Aorta (tissue), 5 donors: ENCODE measurements at regions not wholly inside any gene's neighbourhood (a gene's known extent, or its start where the extent isn't known, plus 50 kb on each side); places are given as distances from the start of the nearest gene placed in this dataset.
A peak's percentile ranks its signal among the peaks of the same experiment; 100 is the strongest.
"Not testable (repeated sequence)": the region's sequence is repeated elsewhere in the genome, so short reads cannot be mapped to it uniquely, and the experiment has no call there.

Experiments
- ATAC-seq: fragments of 200-7000 bp; cut with Tn5 transposase; one replicate; pipeline ENCODE4 v1.9.1; 2022; ENCODE audit warnings: moderate library complexity; ENCODE audit not compliant: low FRiP score
- DNase-seq, 2 donors: peaks; one replicate each; pipeline ENCODE4 v3.0.0-alpha.2; 2020
- H3K27ac ChIP-seq, 2 donors: one replicate each; pipeline ENCODE4 v1.5.1; 2013; ENCODE audit warnings: low read length in 2 of 2, mild to moderate bottlenecking in 2 of 2, moderate library complexity in 2 of 2, control low read depth in 1 of 2, inconsistent platforms in 1 of 2, low read depth in 1 of 2
- H3K27me3 ChIP-seq, 2 donors: one replicate each; pipeline ENCODE4 v1.6.1; 2013; ENCODE audit warnings: control low read depth in 1 of 2, low read length in 1 of 2, mild to moderate bottlenecking in 1 of 2, moderate library complexity in 1 of 2; ENCODE audit not compliant: insufficient read depth in 2 of 2, control insufficient read depth in 1 of 2
- H3K36me3 ChIP-seq, 2 donors: one replicate each; pipeline ENCODE4 v1.6.1; 2013; ENCODE audit warnings: control low read depth in 1 of 2, low read length in 1 of 2, mild to moderate bottlenecking in 1 of 2; ENCODE audit not compliant: insufficient read depth in 2 of 2, control insufficient read depth in 1 of 2
- H3K4me1 ChIP-seq, 2 donors: one replicate each; pipeline ENCODE4 v1.6.1; 2013; ENCODE audit warnings: low read length in 2 of 2, control low read depth in 1 of 2, mild to moderate bottlenecking in 1 of 2, moderate library complexity in 1 of 2; ENCODE audit not compliant: insufficient read depth in 2 of 2, control insufficient read depth in 1 of 2
- H3K4me3 ChIP-seq, 2 donors: one replicate each; pipeline ENCODE4 v1.5.1; 2013; ENCODE audit warnings: low read length in 2 of 2, control low read depth in 1 of 2, mild to moderate bottlenecking in 1 of 2
- H3K9me3 ChIP-seq: one replicate; pipeline ENCODE4 v1.6.1; 2013; ENCODE audit warnings: mild to moderate bottlenecking, low read length; ENCODE audit not compliant: control insufficient read depth
- WGBS, 2 donors: extraction: QIAGEN DNeasy Blood & Tissue Kit; methylation state at CpG; one replicate each; pipeline ENCODE4 v1.1.7; 2013; 5-methylcytosine and 5-hydroxymethylcytosine counted together
- intact Hi-C, 2 donors: fragments of 100-400 bp; cut with DNase I; formaldehyde crosslinking; loops; one replicate each; pipeline versions ENCODE4 v1.14.2 to v1.15.0; 2022
- donor health status: healthy with polysubstance abuse.
- donor health status: Bipolar disorder and iron deficiency.
- donor health status: DM: no; HTN: no; CAD: no.
- donor health status: DM: no; HTN: no; CAD: no.
- donor health status: DM: yes; HTN: yes; CAD: no.

GRCh38 chr22:41023299-41023623, 69.1 kb upstream of the EP300 start:
- no peak for ATAC-seq
- Histone ChIP-seq H3K4me3 (no peak overlapping the region), H3K9me3 (no peaks in the 10 kb centered on the region), H3K27me3 (no peaks in the 10 kb centered on the region), H3K36me3 (no peaks in the 10 kb centered on the region), H3K27ac (no peak overlapping the region), H3K4me1 (no peaks in the 10 kb centered on the region)
- WGBS, 2 donors: 95 to 96% methylated on average over 5 of the region's 5 CpGs
- intact Hi-C loops: no loop called here
- no peak for DNase-seq

- no peak for ATAC-seq
- intact Hi-C loops: no loop called here
- no peaks in the 10 kb centered on the region for H3K36me3 ChIP-seq
- no peaks in the 10 kb centered on the region for H3K9me3 ChIP-seq
- no peaks in the 10 kb centered on the region for H3K4me1 ChIP-seq
- no peaks in the 10 kb centered on the region for H3K27me3 ChIP-seq
- H3K27ac ChIP-seq: no peak overlapping the region
- no peak for DNase-seq
- 63 to 67% methylated on average over 3 of the region's 3 CpGs for WGBS, 2 donors
- no peak overlapping the region for H3K4me3 ChIP-seq
Observed at GRCh38 chr22:41028841-41029240, 63.6 kb upstream of the EP300 start.

GRCh38 chr22:41030891-41031290, 61.5 kb upstream of the EP300 start:
- Histone ChIP-seq H3K4me1 (no peaks in the 10 kb centered on the region), H3K9me3 (no peaks in the 10 kb centered on the region), H3K4me3 (no peak overlapping the region), H3K27me3 (no peaks in the 10 kb centered on the region), H3K27ac (no peak overlapping the region), H3K36me3 (no peaks in the 10 kb centered on the region)
- no peak for DNase-seq
- 86% methylated on average over 4 of the region's 4 CpGs for WGBS, 2 donors
- ATAC-seq: no peak
- intact Hi-C loops: no loop called here

- Histone ChIP-seq H3K36me3 (no peaks in the 10 kb centered on the region), H3K9me3 (no peaks in the 10 kb centered on the region), H3K27ac (no peak overlapping the region), H3K4me1 (no peaks in the 10 kb centered on the region), H3K27me3 (no peaks in the 10 kb centered on the region), H3K4me3 (no peak overlapping the region)
- no peak for ATAC-seq
- WGBS, 2 donors: 67 to 70% methylated on average over 4 of the region's 4 CpGs
- intact Hi-C loops: no loop called here
- DNase-seq: peak in 1 of 2 donors; percentile 12
Observed at GRCh38 chr22:41034706-41035105, 57.7 kb upstream of the EP300 start.

GRCh38 chr22:41036924-41037323, 55.5 kb upstream of the EP300 start:
- no peaks in the 10 kb centered on the region for H3K27me3 ChIP-seq
- H3K4me1 ChIP-seq: no peaks in the 10 kb centered on the region
- no peaks in the 10 kb centered on the region for H3K36me3 ChIP-seq
- no peak for ATAC-seq
- peak in 1 of 2 donors; percentile 20 for DNase-seq
- H3K4me3 ChIP-seq: no peak overlapping the region
- no peaks in the 10 kb centered on the region for H3K9me3 ChIP-seq
- H3K27ac ChIP-seq: no peak overlapping the region
- WGBS, 2 donors: 76 to 80% methylated on average over 7 of the region's 7 CpGs
- intact Hi-C loops: no loop called here

GRCh38 chr22:41038732-41039131, 53.7 kb upstream of the EP300 start:
- no peaks in the 10 kb centered on the region for H3K9me3 ChIP-seq
- H3K36me3 ChIP-seq: no peaks in the 10 kb centered on the region
- H3K4me3 ChIP-seq: no peak overlapping the region
- intact Hi-C loops: no loop called here
- no peaks in the 10 kb centered on the region for H3K27me3 ChIP-seq
- 57 to 64% methylated on average over 4 of the region's 4 CpGs for WGBS, 2 donors
- H3K4me1 ChIP-seq: no peaks in the 10 kb centered on the region
- DNase-seq (peak in 1 of 2 donors; percentile 22), ATAC-seq (no peak)
- H3K27ac ChIP-seq: no peak overlapping the region

- H3K36me3 ChIP-seq, intact Hi-C loops, H3K27ac ChIP-seq, ATAC-seq, H3K9me3 ChIP-seq, H3K4me3 ChIP-seq, H3K27me3 ChIP-seq, H3K4me1 ChIP-seq: not testable (repeated sequence)
- 86 to 90% methylated on average over 9 of the region's 9 CpGs for WGBS, 2 donors
- peak in 1 of 2 donors; percentile 12 for DNase-seq
Observed at GRCh38 chr22:41039641-41040040, 52.8 kb upstream of the EP300 start.

GRCh38 chr22:41040483-41040882, 51.9 kb upstream of the EP300 start:
- H3K36me3 ChIP-seq: no peaks in the 10 kb centered on the region
- WGBS, 2 donors: 66 to 82% methylated on average over 1 of the region's 1 CpG
- H3K27ac ChIP-seq: no peak overlapping the region
- no peaks in the 10 kb centered on the region for H3K4me1 ChIP-seq
- H3K4me3 ChIP-seq: no peak overlapping the region
- ATAC-seq (no peak), DNase-seq (no peak)
- H3K9me3 ChIP-seq: no peaks in the 10 kb centered on the region
- H3K27me3 ChIP-seq: no peaks in the 10 kb centered on the region
- intact Hi-C loops: no loop called here

GRCh38 chr22:41041532-41041931, 50.9 kb upstream of the EP300 start:
- 88% methylated on average over 5 of the region's 5 CpGs for WGBS, 2 donors
- H3K9me3 ChIP-seq: no peaks in the 10 kb centered on the region
- DNase-seq (no peak), ATAC-seq (no peak)
- no peak overlapping the region for H3K4me3 ChIP-seq
- no peaks in the 10 kb centered on the region for H3K36me3 ChIP-seq
- no peaks in the 10 kb centered on the region for H3K4me1 ChIP-seq
- intact Hi-C loops: no loop called here
- no peaks in the 10 kb centered on the region for H3K27me3 ChIP-seq
- H3K27ac ChIP-seq: no peak overlapping the region
